ENCODE measurements at regions not wholly inside any gene's neighbourhood (a gene's known extent, or its start where the extent isn't known, plus 50 kb on each side); places are given as distances from the start of the nearest gene placed in this dataset.

- no peak for TF ChIP-seq CTCF (IDR thresholded peaks at IDR 0.05; ENCODE audit: borderline replicate concordance, extremely low read depth, insufficient read depth)
- intact Hi-C loops (cut with DNase I), result no loop called here
- H3K9me3 ChIP-seq (ENCODE audit: control insufficient read depth in 2 of 3, insufficient read depth in 1 of 3, low read length in 3 of 3), result no peaks in the 10 kb centered on the region
- no peak overlapping the region for H3K9ac ChIP-seq (ENCODE audit: low read length in 3 of 3)
- FAIRE-seq (no peak), DNase-seq (no peak)
- H3K4me1 ChIP-seq (ENCODE audit: control insufficient read depth in 2 of 3, insufficient read depth in 2 of 3, low read depth in 1 of 3, low read length in 3 of 3), result no peaks in the 10 kb centered on the region
- H3K4me3 ChIP-seq (ENCODE audit: low read length in 3 of 3), result no peak overlapping the region
- peaks cover 4% of the 10 kb centered on the region for H3K27me3 ChIP-seq (ENCODE audit: control insufficient read depth, insufficient read depth, low read length)
- H3K27ac ChIP-seq (ENCODE audit: low read depth in 2 of 2, low read length in 2 of 2), result no peak overlapping the region
- H3K36me3 ChIP-seq (ENCODE audit: control insufficient read depth in 2 of 3, insufficient read depth in 3 of 3, low read length in 3 of 3), result no peaks in the 10 kb centered on the region
Observed at GRCh38 chr12:125280482-125281377, 215.5 kb downstream of the AACS start.

- Histone ChIP-seq H3K4me1 (ENCODE audit: control insufficient read depth in 2 of 3, insufficient read depth in 2 of 3, low read depth in 1 of 3, low read length in 3 of 3) (no peaks in the 10 kb centered on the region), H3K27me3 (ENCODE audit: control insufficient read depth, insufficient read depth, low read length) (peaks cover 4% of the 10 kb centered on the region), H3K27ac (ENCODE audit: low read depth in 2 of 2, low read length in 2 of 2) (no peak overlapping the region), H3K9ac (ENCODE audit: low read length in 3 of 3) (no peak overlapping the region), H3K4me3 (ENCODE audit: low read length in 3 of 3) (no peak overlapping the region), H3K36me3 (ENCODE audit: control insufficient read depth in 2 of 3, insufficient read depth in 3 of 3, low read length in 3 of 3) (no peaks in the 10 kb centered on the region), H3K9me3 (ENCODE audit: control insufficient read depth in 2 of 3, insufficient read depth in 1 of 3, low read length in 3 of 3) (no peaks in the 10 kb centered on the region)
- intact Hi-C loops (cut with DNase I), result no loop called here
- DNase-seq (no peak), FAIRE-seq (no peak)
- TF ChIP-seq CTCF (IDR thresholded peaks at IDR 0.05; ENCODE audit: borderline replicate concordance, extremely low read depth, insufficient read depth), result no peak
Observed at GRCh38 chr12:125282921-125283320, 217.7 kb downstream of the AACS start.

DNA sequence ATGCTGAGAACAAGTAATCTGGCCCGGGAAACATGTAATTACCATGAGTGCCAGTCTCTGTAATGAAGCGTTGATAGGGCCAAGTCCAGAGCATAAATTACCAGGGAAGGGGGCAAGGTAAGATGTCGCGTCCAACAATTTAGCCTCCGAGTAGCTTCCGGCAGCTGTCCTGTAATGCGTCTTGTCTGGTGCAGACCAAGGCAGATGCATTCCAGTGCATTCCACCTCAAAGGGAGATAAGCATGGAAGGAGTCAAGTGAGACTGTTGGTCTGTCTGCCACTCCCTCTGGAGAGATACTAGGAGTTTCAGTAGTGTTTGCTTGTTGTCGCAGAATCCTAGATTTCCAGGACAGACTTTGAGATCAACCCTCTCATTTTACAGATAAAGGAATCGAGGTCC lies 218.3 kb downstream of the AACS start:
- H3K9me3 ChIP-seq (ENCODE audit: control insufficient read depth in 2 of 3, insufficient read depth in 1 of 3, low read length in 3 of 3), result no peaks in the 10 kb centered on the region
- H3K27ac ChIP-seq (ENCODE audit: low read depth in 2 of 2, low read length in 2 of 2), result no peak overlapping the region
- no peaks in the 10 kb centered on the region for H3K36me3 ChIP-seq (ENCODE audit: control insufficient read depth in 2 of 3, insufficient read depth in 3 of 3, low read length in 3 of 3)
- TF ChIP-seq CTCF (IDR thresholded peaks at IDR 0.05; ENCODE audit: borderline replicate concordance, extremely low read depth, insufficient read depth), result no peak
- DNase-seq (no peak), FAIRE-seq (no peak)
- no peak overlapping the region for H3K4me3 ChIP-seq (ENCODE audit: low read length in 3 of 3)
- H3K9ac ChIP-seq (ENCODE audit: low read length in 3 of 3), result no peak overlapping the region
- no peaks in the 10 kb centered on the region for H3K4me1 ChIP-seq (ENCODE audit: control insufficient read depth in 2 of 3, insufficient read depth in 2 of 3, low read depth in 1 of 3, low read length in 3 of 3)
- intact Hi-C loops (cut with DNase I), result no loop called here
- H3K27me3 ChIP-seq (ENCODE audit: control insufficient read depth, insufficient read depth, low read length), result peaks cover 4% of the 10 kb centered on the region
